HepG2 (cell line): ENCODE measurements at regions not wholly inside any gene's neighbourhood (a gene's known extent, or its start where the extent isn't known, plus 50 kb on each side); places are given as distances from the start of the nearest gene placed in this dataset.

ENCODE experiments used
- ATAC-seq: fragments of 200-7000 bp; cut with Tn5 transposase; 3 replicates; pipeline ENCODE4 v1.9.1; 2020; ENCODE audit warnings: mild to moderate bottlenecking, moderate library complexity
- BruUV-seq: library from RNA; stranded (reverse); fragments of 400-500 nt; replicated peaks from 2 replicates; lab custom pipeline; 2021; lab: Mats Ljungman, UMichigan
- CTCF ChIA-PET: fragments of 300-600 bp; formaldehyde crosslinking; extraction: SDS; loops from one replicate; lab custom pipeline; 2021; ENCODE audit warnings: low total read pairs, inconsistent platforms, low intra/inter-chr PET ratio; lab: Yijun Ruan, JAX
- POLR2A ChIA-PET: fragments of 350-600 bp; sonication (Branson Sonifier 250); formaldehyde crosslinking; loops from one replicate; lab custom pipeline; 2020; ENCODE audit warnings: antibody characterized with exemption, inconsistent platforms; lab: Yijun Ruan, JAX
- DNase-seq: peaks from one replicate; pipeline ENCODE4 v3.0.0-alpha.2; 2015; ENCODE audit warnings: low spot score
- FAIRE-seq: peaks from 3 replicates; lab custom pipeline; 2011; peaks lifted over from hg19 to GRCh38; lab: Jason Lieb, UNC
- H2AFZ ChIP-seq: one replicate; pipeline ENCODE4 v1.6.1; 2011; ENCODE audit warnings: low read length, inconsistent platforms
- H3K27ac ChIP-seq: fragments of 300-600 bp; 3 replicates; pipeline ENCODE4 v1.8.0; 2011; ENCODE audit warnings: mixed run types, mild to moderate bottlenecking, mixed read lengths, low read length, inconsistent platforms; ENCODE audit not compliant: insufficient read depth; ENCODE audit errors: extremely low read length
- H3K27me3 ChIP-seq, 2 experiments: fragments of 200-600 bp in 1 of 2; 2 replicates in 1 of 2; 3 replicates in 1 of 2; pipeline versions ENCODE4 v1.6.0 to v1.8.0; 2011; ENCODE audit warnings: low read length in 2 of 2, mild to moderate bottlenecking in 2 of 2, moderate library complexity in 2 of 2, inconsistent platforms in 1 of 2; ENCODE audit not compliant: insufficient read depth in 2 of 2, control insufficient read depth in 1 of 2
- H3K36me3 ChIP-seq, 2 experiments: fragments of 200-600 bp in 1 of 2; replicated peaks in 1 of 2; 2 replicates in 1 of 2; 3 replicates in 1 of 2; pipeline versions ENCODE4 v1.5.1 to v1.8.0; 2011; ENCODE audit warnings: low read length in 2 of 2, inconsistent platforms in 1 of 2; ENCODE audit not compliant: insufficient read depth in 2 of 2, control insufficient read depth in 1 of 2
- H3K4me1 ChIP-seq: 2 replicates; pipeline ENCODE4 v1.5.1; 2012; ENCODE audit warnings: low read length, inconsistent platforms; ENCODE audit not compliant: insufficient read depth
- H3K4me2 ChIP-seq: 2 replicates; pipeline ENCODE4 v1.6.0; 2011; ENCODE audit warnings: low read depth, low read length, inconsistent platforms
- H3K4me3 ChIP-seq, 3 experiments: fragments of 200-600 bp in 1 of 3; sonication (generic), shearing (Covaris generic) in 1 of 3; replicated peaks in 1 of 3; 2 replicates each; pipeline ENCODE4 v1.5.1; 2011 to 2016; ENCODE audit warnings: low read length in 3 of 3, inconsistent platforms in 2 of 3, low read depth in 2 of 3, mild to moderate bottlenecking in 2 of 3, control low read depth in 1 of 3, mixed read lengths in 1 of 3; ENCODE audit not compliant: insufficient read depth in 1 of 3
- H3K79me2 ChIP-seq: one replicate; pipeline ENCODE4 v1.6.1; 2011; ENCODE audit warnings: low read length, inconsistent platforms; ENCODE audit not compliant: insufficient read depth
- H3K9ac ChIP-seq: 2 replicates; pipeline ENCODE4 v1.6.0; 2011; ENCODE audit warnings: mild to moderate bottlenecking, low read depth, low read length, inconsistent platforms; ENCODE audit not compliant: insufficient read depth
- H3K9me3 ChIP-seq: 2 replicates; pipeline ENCODE4 v1.5.1; 2012; ENCODE audit warnings: mild to moderate bottlenecking, low read length
- H4K20me1 ChIP-seq: 2 replicates; pipeline ENCODE4 v1.6.0; 2011; ENCODE audit warnings: inconsistent platforms, mild to moderate bottlenecking, low read length, moderate library complexity; ENCODE audit not compliant: insufficient read depth
- ELF4 ChIP-seq: sonication (generic); formaldehyde crosslinking; IDR thresholded peaks from 2 replicates; pipeline ENCODE4 v1.5.0; 2020; ENCODE audit warnings: missing genetic modification reagents, mild to moderate bottlenecking, moderate library complexity, borderline replicate concordance
- ESRRA ChIP-seq: sonication (generic); formaldehyde crosslinking; IDR thresholded peaks from 2 replicates; pipeline ENCODE4 v1.5.1; 2020; ENCODE audit warnings: mild to moderate bottlenecking, low read depth, missing genetic modification reagents
- FOXO1 ChIP-seq: sonication (generic); formaldehyde crosslinking; IDR thresholded peaks from 2 replicates; pipeline ENCODE4 v1.4.0; 2020; ENCODE audit warnings: missing genetic modification reagents
- SRSF1 ChIP-seq: fragments of 200-400 bp; formaldehyde crosslinking; optimal IDR thresholded peaks from 2 replicates; pipeline ENCODE3; 2017; ENCODE audit warnings: mild to moderate bottlenecking, low read depth, low read length, moderate library complexity
- ZNF180 ChIP-seq: sonication (generic); formaldehyde crosslinking; IDR thresholded peaks from 2 replicates; pipeline ENCODE4 v1.4.0; 2020; ENCODE audit warnings: low read depth, missing genetic modification reagents, borderline replicate concordance
- ZNF230 ChIP-seq: sonication (generic); formaldehyde crosslinking; IDR thresholded peaks from 2 replicates; pipeline ENCODE4 v1.4.0; 2020; ENCODE audit warnings: mild to moderate bottlenecking, missing genetic modification reagents
- WGBS: methylation state at CpG from one replicate; pipeline ENCODE4 v1.1.6; 2017; ENCODE audit warnings: low lambda C conversion rate; 5-methylcytosine and 5-hydroxymethylcytosine counted together
- in situ Hi-C: cut with HindIII; loops from 2 replicates; pipeline ENCODE4 v1.10.0; 2017; ENCODE audit warnings: low pct_unique_long_range_greater_than_20kb; ENCODE audit not compliant: extremely low pct_ligation_motif_present
- intact Hi-C: fragments of 100-400 bp; cut with micrococcal nuclease; formaldehyde crosslinking; loops from one replicate; pipeline ENCODE4 v1.10.0; 2022; ENCODE audit not compliant: unreplicated experiment
- TF ChIP-seq, protein P1 (sequence below): sonication (generic); formaldehyde crosslinking; IDR thresholded peaks from 2 replicates; pipeline ENCODE4 v1.5.0; 2020; ENCODE audit warnings: mild to moderate bottlenecking, missing genetic modification reagents
- TF ChIP-seq, protein P2 (sequence below): sonication (generic); formaldehyde crosslinking; IDR thresholded peaks from 2 replicates; pipeline ENCODE4 v1.9.0; 2021; ENCODE audit warnings: missing genetic modification reagents, mild to moderate bottlenecking, borderline replicate concordance

DNA sequence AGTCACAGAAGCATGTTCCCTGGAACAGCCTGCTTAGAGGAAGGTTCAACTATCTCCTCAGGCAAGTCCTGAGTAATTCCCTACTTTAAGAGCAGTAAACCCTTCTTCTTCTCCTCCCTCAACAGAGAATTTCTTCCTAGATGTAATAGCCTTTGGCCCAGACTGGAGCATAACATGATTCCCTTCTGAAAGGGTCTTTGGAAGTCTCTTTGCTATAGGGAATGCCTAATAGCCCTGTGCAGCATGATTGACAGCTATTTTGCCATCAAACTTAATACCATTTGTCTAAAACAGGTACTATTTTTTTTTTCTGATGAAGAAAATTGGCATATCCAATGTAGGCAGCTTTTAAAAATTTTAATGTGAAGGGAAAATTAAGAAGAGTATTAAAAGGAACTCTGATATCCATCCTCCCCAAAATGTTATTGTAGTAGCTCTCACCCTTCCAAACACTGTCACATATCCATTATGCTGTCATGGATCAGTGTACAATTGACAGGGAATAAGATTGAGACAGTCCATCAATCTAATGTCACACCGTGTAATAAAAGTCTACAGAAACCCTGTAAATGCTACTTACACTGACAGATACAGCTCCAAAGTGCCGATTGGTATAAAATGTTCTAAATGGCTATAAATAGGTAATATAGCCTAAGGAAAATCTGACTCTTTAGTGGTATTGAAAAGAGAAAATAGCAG lies 884.6 kb downstream of the TTLL7 start:
- Histone ChIP-seq H3K4me2 (no peak overlapping the region), H3K36me3 (no peaks in the 10 kb centered on the region), H3K9ac (no peak overlapping the region), H3K4me1 (no peaks in the 10 kb centered on the region), H3K27ac (no peak overlapping the region), H3K79me2 (no peaks in the 10 kb centered on the region), H3K27me3 (no peaks in the 10 kb centered on the region), H3K9me3 (peaks cover 76% of the 10 kb centered on the region), H4K20me1 (no peaks in the 10 kb centered on the region), H3K4me3 (no peak overlapping the region), H2AFZ (no peak overlapping the region)
- ChIA-PET CTCF (no interaction called here), POLR2A (no interaction called here)
- WGBS, result 3% methylated on average over 2 of the region's 2 CpGs
- intact Hi-C loops, result no loop called here
- DNase-seq (no peak), FAIRE-seq (no peak), ATAC-seq (no peak)
- no peak for TF ChIP-seq ZNF230 (CRISPR knock-in tag)
- TF ChIP-seq, protein P1, sequence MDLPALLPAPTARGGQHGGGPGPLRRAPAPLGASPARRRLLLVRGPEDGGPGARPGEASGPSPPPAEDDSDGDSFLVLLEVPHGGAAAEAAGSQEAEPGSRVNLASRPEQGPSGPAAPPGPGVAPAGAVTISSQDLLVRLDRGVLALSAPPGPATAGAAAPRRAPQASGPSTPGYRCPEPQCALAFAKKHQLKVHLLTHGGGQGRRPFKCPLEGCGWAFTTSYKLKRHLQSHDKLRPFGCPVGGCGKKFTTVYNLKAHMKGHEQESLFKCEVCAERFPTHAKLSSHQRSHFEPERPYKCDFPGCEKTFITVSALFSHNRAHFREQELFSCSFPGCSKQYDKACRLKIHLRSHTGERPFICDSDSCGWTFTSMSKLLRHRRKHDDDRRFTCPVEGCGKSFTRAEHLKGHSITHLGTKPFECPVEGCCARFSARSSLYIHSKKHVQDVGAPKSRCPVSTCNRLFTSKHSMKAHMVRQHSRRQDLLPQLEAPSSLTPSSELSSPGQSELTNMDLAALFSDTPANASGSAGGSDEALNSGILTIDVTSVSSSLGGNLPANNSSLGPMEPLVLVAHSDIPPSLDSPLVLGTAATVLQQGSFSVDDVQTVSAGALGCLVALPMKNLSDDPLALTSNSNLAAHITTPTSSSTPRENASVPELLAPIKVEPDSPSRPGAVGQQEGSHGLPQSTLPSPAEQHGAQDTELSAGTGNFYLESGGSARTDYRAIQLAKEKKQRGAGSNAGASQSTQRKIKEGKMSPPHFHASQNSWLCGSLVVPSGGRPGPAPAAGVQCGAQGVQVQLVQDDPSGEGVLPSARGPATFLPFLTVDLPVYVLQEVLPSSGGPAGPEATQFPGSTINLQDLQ, result no peak
- TF ChIP-seq, protein P2, sequence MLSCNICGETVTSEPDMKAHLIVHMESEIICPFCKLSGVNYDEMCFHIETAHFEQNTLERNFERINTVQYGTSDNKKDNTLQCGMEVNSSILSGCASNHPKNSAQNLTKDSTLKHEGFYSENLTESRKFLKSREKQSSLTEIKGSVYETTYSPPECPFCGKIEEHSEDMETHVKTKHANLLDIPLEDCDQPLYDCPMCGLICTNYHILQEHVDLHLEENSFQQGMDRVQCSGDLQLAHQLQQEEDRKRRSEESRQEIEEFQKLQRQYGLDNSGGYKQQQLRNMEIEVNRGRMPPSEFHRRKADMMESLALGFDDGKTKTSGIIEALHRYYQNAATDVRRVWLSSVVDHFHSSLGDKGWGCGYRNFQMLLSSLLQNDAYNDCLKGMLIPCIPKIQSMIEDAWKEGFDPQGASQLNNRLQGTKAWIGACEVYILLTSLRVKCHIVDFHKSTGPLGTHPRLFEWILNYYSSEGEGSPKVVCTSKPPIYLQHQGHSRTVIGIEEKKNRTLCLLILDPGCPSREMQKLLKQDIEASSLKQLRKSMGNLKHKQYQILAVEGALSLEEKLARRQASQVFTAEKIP (CRISPR knock-in tag), result no peak
- TF ChIP-seq ELF4 (CRISPR knock-in tag), result no peak
- TF ChIP-seq ZNF180, result no peak
- TF ChIP-seq ESRRA (CRISPR knock-in tag), result no peak
- TF ChIP-seq SRSF1, result no peak
- TF ChIP-seq FOXO1 (CRISPR knock-in tag), result no peak
- in situ Hi-C loops, result no loop called here
- no TSS peak for BruUV-seq
